HFFc6 (cell line): ENCODE measurements at regions not wholly inside any gene's neighbourhood (a gene's known extent, or its start where the extent isn't known, plus 50 kb on each side); places are given as distances from the start of the nearest gene placed in this dataset.

ENCODE experiments used
- DNase-seq: peaks from one replicate; pipeline ENCODE4 v3.0.0-alpha.2; 2018
- H3K27ac Mint-ChIP-seq: 2 replicates; pipeline ENCODE4 v1.8.0; 2020; ENCODE audit warnings: mild to moderate bottlenecking, mixed read lengths
- H3K27me3 Mint-ChIP-seq: 2 replicates; pipeline ENCODE4 v1.8.0; 2021; ENCODE audit warnings: mild to moderate bottlenecking, moderate library complexity, mixed read lengths; ENCODE audit not compliant: insufficient read depth
- H3K36me3 Mint-ChIP-seq: 2 replicates; pipeline ENCODE4 v1.8.0; 2021; ENCODE audit warnings: low read depth, mixed read lengths
- H3K4me1 Mint-ChIP-seq: 2 replicates; pipeline ENCODE4 v1.8.0; 2020; ENCODE audit warnings: low read depth, mixed read lengths
- H3K4me3 Mint-ChIP-seq: 2 replicates; pipeline ENCODE4 v1.8.0; 2020; ENCODE audit warnings: mild to moderate bottlenecking, moderate library complexity, mixed read lengths
- H3K9me3 Mint-ChIP-seq: 2 replicates; pipeline ENCODE4 v1.8.0; 2020; ENCODE audit warnings: mild to moderate bottlenecking, mixed read lengths
- TF ChIP-seq, protein P1 (sequence below): fragments of 200-600 bp; sonication (generic); IDR thresholded peaks from 2 replicates; pipeline ENCODE4 v1.5.0; 2021; ENCODE audit warnings: antibody characterized with exemption, mild to moderate bottlenecking

DNA sequence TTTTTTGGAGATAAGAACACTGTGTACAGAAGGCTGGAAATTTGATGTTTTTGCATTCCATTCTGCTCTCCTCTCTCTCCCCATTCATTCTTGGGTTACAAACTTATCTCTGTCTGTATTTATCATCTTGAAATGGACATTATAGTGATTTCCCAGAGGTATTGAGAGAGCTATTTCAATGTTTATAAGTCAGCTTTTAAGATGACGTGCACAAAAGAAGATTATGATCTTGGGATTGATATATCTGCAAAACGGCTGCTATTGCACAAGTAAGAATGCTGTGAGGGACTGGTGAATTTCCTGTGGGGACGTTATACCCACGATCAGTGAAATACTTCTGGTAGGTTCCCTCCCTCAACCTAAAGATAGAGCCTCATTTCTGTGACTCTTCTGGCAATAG lies 61.0 kb upstream of the DTNA start:
- TF ChIP-seq, protein P1, sequence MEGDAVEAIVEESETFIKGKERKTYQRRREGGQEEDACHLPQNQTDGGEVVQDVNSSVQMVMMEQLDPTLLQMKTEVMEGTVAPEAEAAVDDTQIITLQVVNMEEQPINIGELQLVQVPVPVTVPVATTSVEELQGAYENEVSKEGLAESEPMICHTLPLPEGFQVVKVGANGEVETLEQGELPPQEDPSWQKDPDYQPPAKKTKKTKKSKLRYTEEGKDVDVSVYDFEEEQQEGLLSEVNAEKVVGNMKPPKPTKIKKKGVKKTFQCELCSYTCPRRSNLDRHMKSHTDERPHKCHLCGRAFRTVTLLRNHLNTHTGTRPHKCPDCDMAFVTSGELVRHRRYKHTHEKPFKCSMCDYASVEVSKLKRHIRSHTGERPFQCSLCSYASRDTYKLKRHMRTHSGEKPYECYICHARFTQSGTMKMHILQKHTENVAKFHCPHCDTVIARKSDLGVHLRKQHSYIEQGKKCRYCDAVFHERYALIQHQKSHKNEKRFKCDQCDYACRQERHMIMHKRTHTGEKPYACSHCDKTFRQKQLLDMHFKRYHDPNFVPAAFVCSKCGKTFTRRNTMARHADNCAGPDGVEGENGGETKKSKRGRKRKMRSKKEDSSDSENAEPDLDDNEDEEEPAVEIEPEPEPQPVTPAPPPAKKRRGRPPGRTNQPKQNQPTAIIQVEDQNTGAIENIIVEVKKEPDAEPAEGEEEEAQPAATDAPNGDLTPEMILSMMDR: no peak
- peaks cover 9% of the 10 kb centered on the region for H3K4me1 Mint-ChIP-seq
- peaks cover 5% of the 10 kb centered on the region; the same call in 1 of the 2 replicates for H3K27me3 Mint-ChIP-seq
- H3K4me3 Mint-ChIP-seq: no peak overlapping the region
- no peak overlapping the region for H3K27ac Mint-ChIP-seq
- H3K36me3 Mint-ChIP-seq: no peaks in the 10 kb centered on the region
- H3K9me3 Mint-ChIP-seq: no peaks in the 10 kb centered on the region
- DNase-seq: no peak

DNA sequence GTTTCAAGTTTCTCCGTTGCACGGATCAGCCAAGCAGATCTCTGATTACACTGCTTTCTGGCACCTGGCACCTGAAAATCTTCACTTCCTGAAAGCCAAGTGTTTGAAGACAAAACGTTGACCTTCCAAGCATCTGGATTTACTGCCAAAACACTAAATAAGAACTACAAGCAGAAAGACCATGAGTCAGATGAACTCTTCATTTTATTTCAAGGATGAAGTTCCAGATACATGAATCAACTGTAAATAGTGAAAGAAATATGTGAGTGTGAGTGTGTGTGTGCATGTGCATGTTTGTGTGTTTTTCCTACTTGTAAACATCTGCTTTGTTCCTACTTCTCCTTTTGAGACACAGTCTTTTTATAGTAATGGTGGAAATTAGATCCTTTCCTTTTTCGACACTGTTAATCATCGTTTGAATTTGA lies 60.0 kb upstream of the DTNA start:
- DNase-seq: peak; percentile 59
- TF ChIP-seq, protein P1: no peak
- Mint-ChIP-seq H3K27ac (no peak overlapping the region), H3K4me1 (peaks cover 9% of the 10 kb centered on the region), H3K4me3 (no peak overlapping the region), H3K36me3 (no peaks in the 10 kb centered on the region), H3K9me3 (no peaks in the 10 kb centered on the region), H3K27me3 (peaks cover 5% of the 10 kb centered on the region; the same call in 1 of the 2 replicates)

DNA sequence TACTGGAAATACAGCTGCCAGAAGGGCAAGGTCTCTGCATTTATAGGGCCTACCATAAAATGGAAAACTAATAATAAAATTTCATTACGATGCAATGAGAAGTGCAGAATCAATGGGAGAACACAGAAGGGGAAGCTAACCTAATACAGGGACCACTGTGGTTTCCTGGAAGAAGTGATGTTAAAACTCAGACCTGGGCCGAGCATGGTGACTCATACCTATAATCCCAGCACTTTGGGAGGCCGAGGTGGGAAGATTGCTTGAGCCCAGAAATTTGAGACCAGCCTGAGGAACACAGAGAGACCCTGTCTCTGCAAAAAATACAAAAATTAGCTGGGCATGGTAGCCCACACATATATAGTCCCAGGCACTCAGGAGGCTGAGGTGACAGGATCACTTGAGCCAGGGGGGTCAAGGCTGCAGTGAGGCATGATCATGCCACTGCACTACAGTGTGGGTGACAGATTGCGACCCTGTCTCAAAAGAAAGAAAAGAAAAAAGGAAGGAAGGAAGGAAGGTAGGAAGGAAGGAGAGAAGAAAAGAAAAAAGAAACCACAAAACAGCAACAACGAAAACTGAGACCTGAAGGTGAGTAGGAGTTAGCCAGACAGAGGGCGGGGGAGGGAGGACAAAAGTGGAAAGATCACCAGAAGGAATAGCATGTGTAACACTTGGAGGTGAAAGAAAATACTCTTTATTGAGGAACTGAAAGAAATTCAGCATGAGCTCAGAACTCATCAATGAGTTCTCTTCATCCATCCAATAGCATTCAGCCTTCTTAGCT lies 58.3 kb upstream of the DTNA start:
- no peak for DNase-seq
- Mint-ChIP-seq H3K9me3 (no peaks in the 10 kb centered on the region), H3K27me3 (peaks cover 5% of the 10 kb centered on the region; the same call in 1 of the 2 replicates), H3K4me3 (no peak overlapping the region), H3K36me3 (no peaks in the 10 kb centered on the region), H3K27ac (no peak overlapping the region), H3K4me1 (peaks cover 9% of the 10 kb centered on the region)
- TF ChIP-seq, protein P1: no peak

DNA sequence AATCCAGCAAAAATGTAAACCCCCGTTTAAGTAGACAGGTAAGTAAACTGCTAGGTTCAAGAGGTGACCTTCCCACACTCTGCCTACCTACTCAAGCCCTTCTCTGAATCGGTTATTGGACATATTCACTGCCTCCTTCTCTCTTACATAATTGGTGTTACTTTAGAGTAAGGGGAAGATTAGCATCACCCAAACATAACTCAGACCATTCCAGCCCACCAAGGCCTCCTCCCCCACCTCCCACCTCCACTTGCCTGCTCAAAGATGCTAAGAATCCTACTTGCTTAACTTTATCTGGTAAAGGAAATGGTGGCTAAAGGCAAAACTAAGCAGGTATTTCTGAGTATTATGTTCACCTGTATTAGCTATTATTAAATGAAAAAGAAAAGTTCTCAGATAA lies 55.0 kb upstream of the DTNA start:
- TF ChIP-seq, protein P1: no peak
- Mint-ChIP-seq H3K4me3 (no peak overlapping the region), H3K27me3 (no peaks in the 10 kb centered on the region), H3K4me1 (peaks cover 15% of the 10 kb centered on the region), H3K27ac (no peak overlapping the region), H3K36me3 (no peaks in the 10 kb centered on the region), H3K9me3 (no peaks in the 10 kb centered on the region)
- DNase-seq: no peak

DNA sequence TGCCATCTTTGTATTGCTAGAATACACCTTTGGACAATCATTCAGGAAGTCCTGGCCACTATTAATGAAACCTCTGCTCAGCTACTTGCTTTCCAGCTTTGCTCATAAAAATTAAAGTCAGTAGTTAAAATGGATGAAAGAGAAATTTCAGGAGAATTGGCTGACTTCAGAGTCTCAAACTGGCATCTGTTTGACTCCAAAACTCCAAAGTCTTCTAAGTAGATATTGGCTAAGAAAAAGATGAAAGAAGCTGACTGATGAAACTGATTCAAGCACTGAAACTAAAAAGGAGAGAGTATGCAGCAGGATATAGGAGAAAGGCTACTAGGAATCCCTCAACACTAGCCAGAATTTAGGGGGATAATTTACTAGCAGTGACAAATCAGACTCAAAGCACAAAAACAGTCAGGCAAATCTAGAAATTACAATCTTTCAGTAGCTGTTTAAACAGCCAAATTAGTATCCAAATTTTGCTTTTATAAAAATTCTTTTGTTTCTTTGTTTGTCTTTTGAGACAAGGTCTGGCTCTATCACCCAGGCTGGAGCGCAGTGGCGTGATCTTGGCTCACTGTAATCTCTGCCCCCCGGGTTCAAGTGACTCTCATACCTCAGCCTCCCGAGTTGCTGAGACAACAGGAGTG lies 52.1 kb upstream of the DTNA start:
- Mint-ChIP-seq H3K36me3 (no peaks in the 10 kb centered on the region), H3K9me3 (no peaks in the 10 kb centered on the region), H3K27me3 (no peaks in the 10 kb centered on the region), H3K4me3 (no peak overlapping the region), H3K4me1 (peaks cover 28% of the 10 kb centered on the region), H3K27ac (no peak overlapping the region)
- no peak for DNase-seq
- TF ChIP-seq, protein P1: no peak
